BE2C (cell line): ENCODE measurements at regions not wholly inside any gene's neighbourhood (a gene's known extent, or its start where the extent isn't known, plus 50 kb on each side); places are given as distances from the start of the nearest gene placed in this dataset.

Source experiments
- DNase-seq: peaks from one replicate; pipeline ENCODE4 v3.0.0-alpha.2; 2020
- H3K27me3 ChIP-seq: fragments of 250-450 bp; sonication (Bioruptor Pico); 2 replicates; pipeline ENCODE4 v1.5.1; 2020; ENCODE audit warnings: mild to moderate bottlenecking
- H3K36me3 ChIP-seq: fragments of 250-450 bp; sonication (Bioruptor Pico); 2 replicates; pipeline ENCODE4 v1.5.1; 2020; ENCODE audit warnings: mild to moderate bottlenecking
- H3K4me1 ChIP-seq: fragments of 250-450 bp; sonication (Bioruptor Pico); 2 replicates; pipeline ENCODE4 v1.5.1; 2020
- H3K4me3 ChIP-seq: 2 replicates; pipeline ENCODE4 v1.5.1; 2011; ENCODE audit warnings: low read depth, low read length
- H3K9me3 ChIP-seq: fragments of 250-450 bp; sonication (Bioruptor Pico); 2 replicates; pipeline ENCODE4 v1.5.1; 2020
- TF ChIP-seq, protein P1 (sequence below): IDR thresholded peaks from 2 replicates; pipeline ENCODE4 v1.5.1; 2012; ENCODE audit warnings: mild to moderate bottlenecking, low read depth, low read length

DNA sequence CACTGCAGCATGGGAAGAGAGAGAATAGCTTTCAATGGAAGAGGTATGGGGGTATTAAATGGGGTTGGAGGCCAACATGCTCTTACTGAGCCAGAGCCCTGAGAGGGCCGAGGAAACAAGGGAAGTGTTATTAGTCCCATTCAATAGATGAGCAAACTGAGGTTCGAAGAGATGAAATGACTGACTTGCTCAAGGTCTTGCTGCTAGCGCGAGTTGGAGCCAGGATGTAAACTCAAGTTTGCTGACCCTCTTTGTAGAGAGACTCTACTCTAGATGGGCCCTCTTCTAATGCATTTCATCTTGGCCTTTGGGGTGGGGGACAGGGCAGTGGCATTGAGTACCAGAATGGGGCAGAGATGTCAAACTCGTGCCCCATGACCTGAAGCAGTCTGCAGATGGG, 319.5 kb downstream of the RPS6KC1 start:
- H3K27me3 ChIP-seq: no peaks in the 10 kb centered on the region
- no peaks in the 10 kb centered on the region for H3K36me3 ChIP-seq
- peaks cover 4% of the 10 kb centered on the region; the same call in 1 of the 2 replicates for H3K4me1 ChIP-seq
- TF ChIP-seq, protein P1, sequence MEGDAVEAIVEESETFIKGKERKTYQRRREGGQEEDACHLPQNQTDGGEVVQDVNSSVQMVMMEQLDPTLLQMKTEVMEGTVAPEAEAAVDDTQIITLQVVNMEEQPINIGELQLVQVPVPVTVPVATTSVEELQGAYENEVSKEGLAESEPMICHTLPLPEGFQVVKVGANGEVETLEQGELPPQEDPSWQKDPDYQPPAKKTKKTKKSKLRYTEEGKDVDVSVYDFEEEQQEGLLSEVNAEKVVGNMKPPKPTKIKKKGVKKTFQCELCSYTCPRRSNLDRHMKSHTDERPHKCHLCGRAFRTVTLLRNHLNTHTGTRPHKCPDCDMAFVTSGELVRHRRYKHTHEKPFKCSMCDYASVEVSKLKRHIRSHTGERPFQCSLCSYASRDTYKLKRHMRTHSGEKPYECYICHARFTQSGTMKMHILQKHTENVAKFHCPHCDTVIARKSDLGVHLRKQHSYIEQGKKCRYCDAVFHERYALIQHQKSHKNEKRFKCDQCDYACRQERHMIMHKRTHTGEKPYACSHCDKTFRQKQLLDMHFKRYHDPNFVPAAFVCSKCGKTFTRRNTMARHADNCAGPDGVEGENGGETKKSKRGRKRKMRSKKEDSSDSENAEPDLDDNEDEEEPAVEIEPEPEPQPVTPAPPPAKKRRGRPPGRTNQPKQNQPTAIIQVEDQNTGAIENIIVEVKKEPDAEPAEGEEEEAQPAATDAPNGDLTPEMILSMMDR: no peak
- H3K4me3 ChIP-seq: no peak overlapping the region
- H3K9me3 ChIP-seq: no peaks in the 10 kb centered on the region
- no peak for DNase-seq

DNA sequence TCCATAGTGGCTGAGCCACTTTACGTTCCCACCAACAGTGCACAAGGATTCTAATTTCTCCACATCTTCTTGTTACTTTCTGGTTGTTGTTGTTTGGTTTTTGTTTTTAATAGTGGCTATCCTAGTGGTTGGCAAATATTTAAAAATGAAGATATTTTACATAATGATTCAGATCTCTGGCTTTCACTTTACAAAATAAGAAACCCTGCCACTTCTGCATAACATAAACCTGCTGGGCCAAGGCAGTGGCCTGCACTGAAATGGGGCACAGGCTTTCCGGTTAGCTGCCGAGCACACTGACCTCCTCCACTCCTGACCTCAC, 320.4 kb downstream of the RPS6KC1 start:
- no peaks in the 10 kb centered on the region for H3K9me3 ChIP-seq
- peaks cover 4% of the 10 kb centered on the region; the same call in 1 of the 2 replicates for H3K4me1 ChIP-seq
- no peaks in the 10 kb centered on the region for H3K27me3 ChIP-seq
- H3K4me3 ChIP-seq: no peak overlapping the region
- TF ChIP-seq, protein P1: no peak
- H3K36me3 ChIP-seq: no peaks in the 10 kb centered on the region
- no peak for DNase-seq

DNA sequence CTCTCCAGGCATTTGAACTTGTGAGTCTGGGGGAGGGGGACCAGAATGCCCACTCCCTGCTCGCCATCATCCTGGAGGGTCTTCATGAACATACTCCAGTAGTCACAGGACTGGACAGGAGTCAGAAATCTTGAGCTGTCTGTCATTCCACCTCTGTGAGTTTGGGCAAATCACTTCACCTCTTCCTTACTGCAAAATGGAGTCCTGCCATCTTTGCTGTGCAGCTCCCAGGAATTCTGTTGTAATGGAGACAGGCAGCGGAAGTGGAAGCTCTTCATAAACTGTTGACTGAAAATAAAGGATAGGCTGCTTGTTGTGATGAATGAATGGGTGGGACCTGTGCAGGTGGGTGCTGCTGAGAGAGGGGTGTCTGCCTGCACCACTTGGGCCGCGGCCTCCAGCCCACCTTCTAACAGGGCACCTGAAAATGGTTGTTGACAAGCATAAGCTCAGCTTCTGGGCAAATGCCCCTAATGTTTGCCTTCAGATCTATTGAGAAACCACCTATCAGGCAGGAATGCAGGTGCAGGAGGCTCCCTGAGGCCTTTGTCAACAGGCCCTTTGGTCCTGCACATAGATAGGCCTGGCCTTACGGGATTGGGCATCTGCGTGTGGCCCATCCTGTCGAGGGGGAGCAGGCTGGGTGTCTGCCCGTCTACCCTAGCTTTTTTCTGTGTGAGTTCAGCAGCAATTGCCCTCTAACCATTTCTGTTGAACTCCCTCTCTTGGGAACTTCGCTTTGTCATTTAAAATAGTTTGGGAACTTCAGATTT, 321.0 kb downstream of the RPS6KC1 start:
- TF ChIP-seq, protein P1: no peak
- no peaks in the 10 kb centered on the region for H3K27me3 ChIP-seq
- peaks cover 4% of the 10 kb centered on the region; the same call in 1 of the 2 replicates for H3K4me1 ChIP-seq
- no peak for DNase-seq
- no peak overlapping the region for H3K4me3 ChIP-seq
- H3K36me3 ChIP-seq: no peaks in the 10 kb centered on the region
- H3K9me3 ChIP-seq: no peaks in the 10 kb centered on the region

DNA sequence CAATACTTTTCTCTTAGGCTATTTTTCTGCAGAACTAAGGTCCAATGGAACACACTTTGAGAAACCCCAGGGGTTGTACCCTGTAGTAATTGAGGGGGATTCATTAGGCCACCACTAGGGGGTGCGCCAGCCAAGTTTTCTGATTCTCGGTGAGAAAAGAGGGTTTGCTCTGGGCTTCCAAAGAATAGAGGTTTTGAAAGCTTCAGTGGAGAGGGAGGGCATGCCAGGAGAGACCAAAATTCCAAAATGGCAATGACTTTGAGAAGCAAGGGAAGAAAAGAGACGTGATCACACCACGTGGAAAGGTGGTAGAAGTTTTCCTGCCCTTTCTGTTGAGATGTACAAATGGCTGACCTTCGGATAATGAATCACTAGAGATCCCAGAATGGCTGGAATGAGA, 323.3 kb downstream of the RPS6KC1 start:
- DNase-seq: peak; percentile 85
- no peaks in the 10 kb centered on the region for H3K27me3 ChIP-seq
- no peak overlapping the region for H3K4me3 ChIP-seq
- TF ChIP-seq, protein P1: peak; percentile 99
- H3K36me3 ChIP-seq: no peaks in the 10 kb centered on the region
- H3K9me3 ChIP-seq: no peaks in the 10 kb centered on the region
- peaks cover 4% of the 10 kb centered on the region; the same call in 1 of the 2 replicates for H3K4me1 ChIP-seq

DNA sequence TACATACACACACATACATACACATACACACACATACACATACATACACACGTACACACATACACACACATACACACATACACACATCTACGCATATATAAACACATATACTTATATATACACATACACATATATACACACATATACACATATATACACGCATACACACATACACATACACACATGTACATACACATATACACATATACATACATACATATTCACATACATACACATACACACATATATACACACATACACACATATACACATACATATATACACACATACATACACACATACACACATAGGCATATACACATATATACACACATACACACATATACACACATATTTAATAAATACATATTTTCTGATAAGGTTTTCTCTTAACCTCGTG, 324.0 kb downstream of the RPS6KC1 start:
- Histone ChIP-seq H3K36me3 (no peaks in the 10 kb centered on the region), H3K4me3 (no peak overlapping the region), H3K27me3 (no peaks in the 10 kb centered on the region), H3K9me3 (no peaks in the 10 kb centered on the region), H3K4me1 (no peaks in the 10 kb centered on the region)
- no peak for DNase-seq
- TF ChIP-seq, protein P1: no peak

DNA sequence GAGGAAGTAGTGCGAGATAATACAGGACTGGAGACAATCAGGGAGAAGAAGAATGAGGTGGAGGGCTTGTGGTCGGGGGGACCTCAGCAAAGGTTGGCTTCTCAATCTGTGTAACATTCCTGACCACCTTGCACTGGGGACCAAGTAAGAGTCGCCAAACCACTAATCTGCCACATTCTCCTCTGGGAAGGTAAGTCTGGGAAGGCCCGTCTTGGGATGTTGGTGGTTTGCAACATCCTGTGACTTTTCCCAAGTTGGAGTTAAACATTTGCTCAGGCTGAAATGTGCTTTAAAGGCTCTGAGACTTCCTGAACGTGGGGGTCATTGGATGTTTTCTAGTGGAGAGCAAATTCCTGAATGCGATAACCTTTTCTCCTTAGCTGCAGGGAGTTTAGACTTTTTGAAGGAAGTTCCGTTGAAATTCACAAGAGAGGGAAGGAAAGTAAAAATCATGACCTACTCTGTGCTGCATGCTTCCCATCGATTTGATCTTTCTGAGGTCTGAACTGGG, 325.9 kb downstream of the RPS6KC1 start:
- H3K9me3 ChIP-seq: no peaks in the 10 kb centered on the region
- H3K4me1 ChIP-seq: no peaks in the 10 kb centered on the region
- no peak for DNase-seq
- no peaks in the 10 kb centered on the region for H3K36me3 ChIP-seq
- TF ChIP-seq, protein P1: no peak
- no peak overlapping the region for H3K4me3 ChIP-seq
- no peaks in the 10 kb centered on the region for H3K27me3 ChIP-seq
